A549 (cell line): ENCODE measurements at regions not wholly inside any gene's neighbourhood (a gene's known extent, or its start where the extent isn't known, plus 50 kb on each side); places are given as distances from the start of the nearest gene placed in this dataset.

ENCODE experiments used
- ATAC-seq, 2 experiments: fragments of 200-7000 bp in 1 of 2; fragments of >200 bp in 1 of 2; cut with Nextera tagmentation in 1 of 2; cut with Tn5 transposase in 1 of 2; 3 replicates each; pipeline versions ENCODE4 v1.8.0 to v1.9.1; 2018 to 2020; ENCODE audit warnings: mild to moderate bottlenecking in 1 of 2, moderate library complexity in 1 of 2
- CTCF ChIA-PET: fragments of 300-600 bp; sonication (Branson Sonifier 250); formaldehyde crosslinking; extraction: SDS; loops from one replicate; lab custom pipeline; 2021; ENCODE audit warnings: antibody characterized with exemption, inconsistent platforms; lab: Yijun Ruan, JAX
- POLR2A ChIA-PET: fragments of 350-600 bp; formaldehyde crosslinking; extraction: SDS; loops from one replicate; lab custom pipeline; 2021; ENCODE audit warnings: antibody characterized with exemption, inconsistent platforms; lab: Yijun Ruan, JAX
- DNase-seq, 2 experiments: peaks; one replicate each; pipeline versions ENCODE4 v3.0.0 to v3.0.0-alpha.2; 2011 to 2016; ENCODE audit warnings: low read depth in 1 of 2, low spot score in 1 of 2
- FAIRE-seq: peaks from 2 replicates; lab custom pipeline; 2011; peaks lifted over from hg19 to GRCh38; lab: Jason Lieb, UNC
- H3K27ac ChIP-seq, 2 experiments: fragments of >200 bp; sonication (Bioruptor Twin); formaldehyde crosslinking; 3 replicates each; pipeline ENCODE4 v1.5.1; 2016 to 2017
- H3K4me1 ChIP-seq: fragments of >200 bp; sonication (Bioruptor Twin); formaldehyde crosslinking; 3 replicates; pipeline ENCODE4 v1.6.1; 2016
- H3K4me2 ChIP-seq: fragments of >200 bp; sonication (Bioruptor Twin); formaldehyde crosslinking; 3 replicates; pipeline ENCODE4 v1.6.1; 2016
- H3K4me3 ChIP-seq: fragments of >200 bp; sonication (Bioruptor Twin); formaldehyde crosslinking; 3 replicates; pipeline ENCODE4 v1.5.1; 2016
- H3K9me3 ChIP-seq: fragments of >200 bp; sonication (Bioruptor Twin); formaldehyde crosslinking; 3 replicates; pipeline ENCODE4 v1.6.1; 2016
- BHLHE40 ChIP-seq: IDR thresholded peaks from 2 replicates; pipeline ENCODE4 v1.6.1; 2012; ENCODE audit warnings: low read depth, low read length, inconsistent platforms
- CBX8 ChIP-seq: fragments of 200-600 bp; sonication (generic); IDR thresholded peaks from 2 replicates; pipeline ENCODE4 v1.6.1; 2016
- CTCF ChIP-seq: fragments of >200 bp; sonication (Bioruptor Twin); formaldehyde crosslinking; IDR thresholded peaks from 3 replicates; pipeline ENCODE4 v1.5.1; 2016
- EP300 ChIP-seq, 2 experiments: fragments of >200 bp; sonication (Bioruptor Twin); formaldehyde crosslinking; IDR thresholded peaks; 2 replicates in 1 of 2; 3 replicates in 1 of 2; pipeline ENCODE4 v1.6.1; 2016 to 2017
- FOSB ChIP-seq: fragments of 250-450 bp; sonication (Bioruptor Pico); IDR thresholded peaks from 2 replicates; pipeline ENCODE4 v1.5.0; 2020; ENCODE audit warnings: mild to moderate bottlenecking, moderate library complexity
- FOSL2 ChIP-seq, 2 experiments: fragments of 450-650 bp in 1 of 2; fragments of >200 bp in 1 of 2; sonication (Bioruptor Twin) in 1 of 2; formaldehyde crosslinking; IDR thresholded peaks; 2 replicates each; pipeline versions ENCODE4 v1.5.0 to v1.6.1; 2016 to 2020; ENCODE audit warnings: mild to moderate bottlenecking in 1 of 2, moderate library complexity in 1 of 2
- HES2 ChIP-seq: fragments of >200 bp; sonication (Bioruptor Twin); formaldehyde crosslinking; IDR thresholded peaks from 2 replicates; pipeline ENCODE4 v1.6.1; 2016
- HOXA7 ChIP-seq: fragments of 250-450 bp; sonication (Bioruptor Pico); IDR thresholded peaks from 2 replicates; pipeline ENCODE4 v1.5.0; 2020; ENCODE audit warnings: mild to moderate bottlenecking, moderate library complexity
- HOXB5 ChIP-seq: fragments of 250-450 bp; sonication (Bioruptor Pico); IDR thresholded peaks from 2 replicates; pipeline ENCODE4 v1.5.0; 2020; ENCODE audit warnings: mild to moderate bottlenecking, moderate library complexity
- MYC ChIP-seq: IDR thresholded peaks from 2 replicates; pipeline ENCODE4 v1.6.1; 2012; ENCODE audit warnings: mild to moderate bottlenecking, inconsistent platforms, low read length, improper control_type of control experiment, borderline replicate concordance
- NFE2L2 ChIP-seq: fragments of 150-350 bp; conservative IDR thresholded peaks from 2 replicates; pipeline ENCODE4 v1.6.1; 2014; ENCODE audit warnings: low read length
- NPAS2 ChIP-seq: fragments of 250-450 bp; sonication (Bioruptor Pico); IDR thresholded peaks from 2 replicates; pipeline ENCODE4 v1.8.0; 2022; ENCODE audit warnings: mild to moderate bottlenecking, moderate library complexity, borderline replicate concordance
- RAD21 ChIP-seq, 2 experiments: fragments of >200 bp in 1 of 2; sonication (Bioruptor Twin) in 1 of 2; formaldehyde crosslinking in 1 of 2; IDR thresholded peaks in 1 of 2; conservative IDR thresholded peaks in 1 of 2; 2 replicates in 1 of 2; 3 replicates in 1 of 2; pipeline ENCODE4 v1.6.1; 2012 to 2018; ENCODE audit warnings: inconsistent platforms in 1 of 2
- RNF2 ChIP-seq: fragments of 200-600 bp; sonication (generic); IDR thresholded peaks from 2 replicates; pipeline ENCODE4 v1.6.1; 2016; ENCODE audit warnings: low read depth, mild to moderate bottlenecking, antibody characterized with exemption, moderate library complexity, borderline replicate concordance
- ZC3H11A ChIP-seq: fragments of 450-650 bp; IDR thresholded peaks from 2 replicates; pipeline ENCODE4 v1.6.1; 2014; ENCODE audit warnings: antibody characterized with exemption, mild to moderate bottlenecking
- WGBS: methylation state at CpG from one replicate; pipeline ENCODE4 v1.1.6; 2017; ENCODE audit errors: missing lambda C conversion rate; 5-methylcytosine and 5-hydroxymethylcytosine counted together
- TF ChIP-seq, protein P1 (sequence below): fragments of 450-650 bp; IDR thresholded peaks from 2 replicates; pipeline ENCODE4 v1.6.1; 2014; ENCODE audit warnings: antibody characterized with exemption

DNA sequence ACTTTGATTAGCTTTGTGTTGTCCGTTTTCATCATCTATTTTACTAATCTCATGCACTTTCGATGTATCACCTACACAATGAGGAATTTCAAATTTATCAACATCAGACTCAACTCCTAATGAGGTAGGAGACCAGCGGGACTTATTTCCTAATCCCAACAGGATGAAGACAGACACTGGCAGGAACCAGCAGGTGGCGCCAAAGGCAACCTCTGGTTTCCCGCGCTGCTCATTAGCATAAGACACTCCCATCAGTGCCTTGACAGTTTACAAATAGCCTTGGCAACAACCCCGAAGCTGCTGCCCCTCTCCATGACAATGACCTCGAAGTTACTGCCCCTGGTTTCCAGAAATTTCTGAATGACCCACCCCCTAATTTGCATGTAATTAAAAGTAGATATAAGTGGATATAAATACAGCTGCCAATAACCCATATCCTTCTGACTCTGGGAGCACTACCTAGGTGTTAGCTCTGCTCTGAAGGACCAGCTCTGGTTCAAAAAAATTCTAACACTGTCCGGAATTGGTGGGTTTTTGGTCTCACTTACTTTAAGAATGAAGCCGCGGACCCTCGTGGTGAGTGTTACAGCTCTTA is 974.8 kb downstream of the ADGRL2 start:
- H3K4me1 ChIP-seq, result no peaks in the 10 kb centered on the region
- 27% methylated on average over 12 of the region's 12 CpGs for WGBS
- DNase-seq, result peak; percentile 5 to 49
- no peak overlapping the region for H3K27ac ChIP-seq
- H3K4me2 ChIP-seq, result no peak overlapping the region
- FAIRE-seq, result no peak
- TF ChIP-seq MYC, result no peak
- peak; percentile 27 for TF ChIP-seq CTCF
- TF ChIP-seq HOXA7 (CRISPR knock-in tag), result no peak
- no peak for TF ChIP-seq EP300 (IDR thresholded peaks at IDR 0.05)
- TF ChIP-seq RAD21 (conservative IDR thresholded peaks at IDR 0.05 in 1 of 2, IDR thresholded peaks at IDR 0.05 in 1 of 2), result peak in 1 of 2 experiments; percentile 29; a peak in 2 of 5 replicates
- no peak for TF ChIP-seq FOSL2 (IDR thresholded peaks at IDR 0.05)
- TF ChIP-seq FOSL2 (CRISPR knock-in tag; IDR thresholded peaks at IDR 0.05), result no peak
- TF ChIP-seq, all 56 proteins: peak for 2
- ChIA-PET POLR2A (no interaction called here), CTCF (no interaction called here)
- peak in 1 of 2 experiments; percentile 75; a peak in 3 of 6 replicates for ATAC-seq
- H3K4me3 ChIP-seq, result no peak overlapping the region
- H3K9me3 ChIP-seq, result no peaks in the 10 kb centered on the region

GRCh38 chr1:82762829-82763532 is 962.2 kb downstream of the ADGRL2 start:
- DNase-seq (no peak), ATAC-seq (no peak), FAIRE-seq (no peak)
- Histone ChIP-seq H3K9me3 (no peaks in the 10 kb centered on the region), H3K4me2 (no peak overlapping the region), H3K4me3 (no peak overlapping the region), H3K4me1 (no peaks in the 10 kb centered on the region), H3K27ac (no peak overlapping the region)
- TF ChIP-seq NPAS2 (CRISPR knock-in tag) (no peak), RNF2 (no peak), NFE2L2 (no peak), HOXB5 (CRISPR knock-in tag) (no peak), FOSB (CRISPR knock-in tag) (no peak), BHLHE40 (no peak), ZC3H11A (no peak), CTCF (no peak), CBX8 (no peak)
- TF ChIP-seq, protein P1, sequence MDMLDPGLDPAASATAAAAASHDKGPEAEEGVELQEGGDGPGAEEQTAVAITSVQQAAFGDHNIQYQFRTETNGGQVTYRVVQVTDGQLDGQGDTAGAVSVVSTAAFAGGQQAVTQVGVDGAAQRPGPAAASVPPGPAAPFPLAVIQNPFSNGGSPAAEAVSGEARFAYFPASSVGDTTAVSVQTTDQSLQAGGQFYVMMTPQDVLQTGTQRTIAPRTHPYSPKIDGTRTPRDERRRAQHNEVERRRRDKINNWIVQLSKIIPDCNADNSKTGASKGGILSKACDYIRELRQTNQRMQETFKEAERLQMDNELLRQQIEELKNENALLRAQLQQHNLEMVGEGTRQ, result no peak
- ChIA-PET CTCF (no interaction called here), POLR2A (no interaction called here)

- no peaks in the 10 kb centered on the region for H3K9me3 ChIP-seq
- H3K27ac ChIP-seq, result no peak overlapping the region
- no peak overlapping the region for H3K4me2 ChIP-seq
- CTCF ChIA-PET, result no interaction called here
- H3K4me3 ChIP-seq, result no peak overlapping the region
- H3K4me1 ChIP-seq, result no peaks in the 10 kb centered on the region
- DNase-seq (no peak), ATAC-seq (no peak)
- 0% methylated on average over 3 of the region's 3 CpGs for WGBS
- POLR2A ChIA-PET, result no interaction called here
- no peak for TF ChIP-seq HES2
- TF ChIP-seq, all 56 proteins: peak for 0
- FAIRE-seq, result no peak
Measured at GRCh38 chr1:82759035-82759434, 958.3 kb downstream of the ADGRL2 start.
